OCI-LY7 (cell line): ENCODE measurements at regions not wholly inside any gene's neighbourhood (a gene's known extent, or its start where the extent isn't known, plus 50 kb on each side); places are given as distances from the start of the nearest gene placed in this dataset.

Source experiments
- BruUV-seq: library from RNA; stranded (reverse); fragments of 400-500 nt; replicated peaks from 2 replicates; lab custom pipeline; 2021; lab: Mats Ljungman, UMichigan
- CTCF ChIA-PET: fragments of 300-600 bp; sonication (Branson Sonifier 250); formaldehyde crosslinking; loops from one replicate; lab custom pipeline; 2022; ENCODE audit warnings: antibody characterized with exemption; ENCODE audit not compliant: unreplicated experiment; lab: Charles Lee
- POLR2A ChIA-PET: fragments of 300-600 bp; sonication (Branson Sonifier 250); formaldehyde crosslinking; loops from one replicate; lab custom pipeline; 2022; ENCODE audit warnings: antibody characterized with exemption; lab: Charles Lee
- DNase-seq: peaks from one replicate; pipeline ENCODE4 v3.0.0-alpha.2; 2015; ENCODE audit warnings: low spot score
- H2AFZ ChIP-seq: fragments of 200-600 bp; sonication (generic), shearing (Covaris generic); 2 replicates; pipeline ENCODE4 v1.6.1; 2014; ENCODE audit warnings: mild to moderate bottlenecking, antibody characterized with exemption, low read length, moderate library complexity
- H3K27ac ChIP-seq: fragments of 200-600 bp; sonication (generic); 2 replicates; pipeline ENCODE4 v1.5.1; 2014; ENCODE audit warnings: mixed run types, low read depth, mild to moderate bottlenecking, moderate library complexity, low read length, inconsistent platforms; ENCODE audit not compliant: poor library complexity, severe bottlenecking
- H3K36me3 ChIP-seq: fragments of 200-600 bp; sonication (generic); 2 replicates; pipeline ENCODE4 v1.6.1; 2014; ENCODE audit warnings: mild to moderate bottlenecking, antibody characterized with exemption, low read length, moderate library complexity, mixed read lengths; ENCODE audit not compliant: insufficient read depth
- H3K4me1 ChIP-seq: fragments of 200-600 bp; sonication (generic); 2 replicates; pipeline ENCODE4 v1.5.1; 2014; ENCODE audit warnings: mild to moderate bottlenecking, low read length; ENCODE audit not compliant: insufficient read depth, poor library complexity, severe bottlenecking
- H3K4me2 ChIP-seq: fragments of 200-600 bp; sonication (generic); 2 replicates; pipeline ENCODE4 v1.6.1; 2014; ENCODE audit warnings: mild to moderate bottlenecking, low read length
- H3K4me3 ChIP-seq: fragments of 200-600 bp; sonication (generic); 2 replicates; pipeline ENCODE4 v1.5.1; 2014; ENCODE audit warnings: mild to moderate bottlenecking, low read depth, low read length; ENCODE audit not compliant: poor library complexity, severe bottlenecking
- H3K79me2 ChIP-seq: fragments of 200-600 bp; sonication (generic); 2 replicates; pipeline ENCODE4 v1.6.1; 2016; ENCODE audit warnings: low read depth, mild to moderate bottlenecking, low read length, moderate library complexity, mixed read lengths; ENCODE audit not compliant: insufficient read depth
- H3K9me2 ChIP-seq: fragments of 200-600 bp; sonication (generic); 2 replicates; pipeline ENCODE4 v1.6.1; 2016; ENCODE audit warnings: mild to moderate bottlenecking, low read length, mixed read lengths; ENCODE audit not compliant: insufficient read depth
- H3K9me3 ChIP-seq: fragments of 200-600 bp; sonication (generic); 2 replicates; pipeline ENCODE4 v1.6.1; 2014; ENCODE audit warnings: mild to moderate bottlenecking, mixed run types, low read length, mixed read lengths
- H4K20me1 ChIP-seq: fragments of 200-600 bp; sonication (generic); 2 replicates; pipeline ENCODE4 v1.6.1; 2014; ENCODE audit warnings: mild to moderate bottlenecking, antibody characterized with exemption, low read length, moderate library complexity, mixed read lengths; ENCODE audit not compliant: insufficient read depth
- EZH2phosphoT487 ChIP-seq: fragments of 200-600 bp; sonication (generic); IDR thresholded peaks from 2 replicates; pipeline ENCODE4 v1.6.1; 2018; ENCODE audit warnings: low read depth, borderline replicate concordance, mild to moderate bottlenecking, mixed run types, antibody characterized with exemption, low read length, moderate library complexity, mixed read lengths
- intact Hi-C: fragments of 100-400 bp; cut with micrococcal nuclease; formaldehyde crosslinking; loops from one replicate; pipeline ENCODE4 v1.10.0; 2022; ENCODE audit not compliant: unreplicated experiment
- TF ChIP-seq, protein P1 (sequence below): fragments of 200-600 bp; sonication (generic); conservative IDR thresholded peaks from 2 replicates; pipeline ENCODE4 v1.5.1; 2014; ENCODE audit warnings: mild to moderate bottlenecking, antibody characterized with exemption, low read length, moderate library complexity, mixed read lengths

DNA sequence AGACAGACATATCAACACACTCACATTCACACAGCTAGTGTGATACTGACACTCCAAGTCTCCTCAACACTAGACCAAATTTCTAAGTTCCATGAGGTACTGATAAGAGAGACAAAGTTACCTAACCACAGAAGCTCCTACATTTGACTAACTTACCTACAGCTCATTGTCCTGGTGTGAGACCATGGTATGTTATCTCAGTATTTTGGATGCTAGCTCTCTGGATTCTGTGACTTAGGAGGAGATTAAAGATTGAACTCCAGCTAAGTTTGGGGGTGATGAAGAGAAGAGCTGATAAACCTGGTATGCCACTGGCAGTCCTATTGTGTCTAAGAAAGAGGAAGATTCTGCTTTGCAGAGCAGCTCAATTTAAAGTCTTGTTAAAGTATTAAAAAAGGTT, 144.0 kb upstream of the MYRIP start:
- H3K9me3 ChIP-seq, result no peaks in the 10 kb centered on the region
- no peak overlapping the region for H3K4me2 ChIP-seq
- no peaks in the 10 kb centered on the region for H3K36me3 ChIP-seq
- H3K9me2 ChIP-seq, result no peaks in the 10 kb centered on the region
- intact Hi-C loops, result no loop called here
- POLR2A ChIA-PET, result no interaction called here
- no peaks in the 10 kb centered on the region for H3K79me2 ChIP-seq
- H2AFZ ChIP-seq, result no peak overlapping the region
- CTCF ChIA-PET, result no interaction called here
- H3K4me1 ChIP-seq, result no peaks in the 10 kb centered on the region
- H4K20me1 ChIP-seq, result no peaks in the 10 kb centered on the region
- no peak for DNase-seq
- no TSS peak for BruUV-seq
- H3K27ac ChIP-seq, result no peak overlapping the region
- no peak for TF ChIP-seq EZH2phosphoT487
- TF ChIP-seq, protein P1, sequence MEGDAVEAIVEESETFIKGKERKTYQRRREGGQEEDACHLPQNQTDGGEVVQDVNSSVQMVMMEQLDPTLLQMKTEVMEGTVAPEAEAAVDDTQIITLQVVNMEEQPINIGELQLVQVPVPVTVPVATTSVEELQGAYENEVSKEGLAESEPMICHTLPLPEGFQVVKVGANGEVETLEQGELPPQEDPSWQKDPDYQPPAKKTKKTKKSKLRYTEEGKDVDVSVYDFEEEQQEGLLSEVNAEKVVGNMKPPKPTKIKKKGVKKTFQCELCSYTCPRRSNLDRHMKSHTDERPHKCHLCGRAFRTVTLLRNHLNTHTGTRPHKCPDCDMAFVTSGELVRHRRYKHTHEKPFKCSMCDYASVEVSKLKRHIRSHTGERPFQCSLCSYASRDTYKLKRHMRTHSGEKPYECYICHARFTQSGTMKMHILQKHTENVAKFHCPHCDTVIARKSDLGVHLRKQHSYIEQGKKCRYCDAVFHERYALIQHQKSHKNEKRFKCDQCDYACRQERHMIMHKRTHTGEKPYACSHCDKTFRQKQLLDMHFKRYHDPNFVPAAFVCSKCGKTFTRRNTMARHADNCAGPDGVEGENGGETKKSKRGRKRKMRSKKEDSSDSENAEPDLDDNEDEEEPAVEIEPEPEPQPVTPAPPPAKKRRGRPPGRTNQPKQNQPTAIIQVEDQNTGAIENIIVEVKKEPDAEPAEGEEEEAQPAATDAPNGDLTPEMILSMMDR, result no peak
- no peak overlapping the region for H3K4me3 ChIP-seq

DNA sequence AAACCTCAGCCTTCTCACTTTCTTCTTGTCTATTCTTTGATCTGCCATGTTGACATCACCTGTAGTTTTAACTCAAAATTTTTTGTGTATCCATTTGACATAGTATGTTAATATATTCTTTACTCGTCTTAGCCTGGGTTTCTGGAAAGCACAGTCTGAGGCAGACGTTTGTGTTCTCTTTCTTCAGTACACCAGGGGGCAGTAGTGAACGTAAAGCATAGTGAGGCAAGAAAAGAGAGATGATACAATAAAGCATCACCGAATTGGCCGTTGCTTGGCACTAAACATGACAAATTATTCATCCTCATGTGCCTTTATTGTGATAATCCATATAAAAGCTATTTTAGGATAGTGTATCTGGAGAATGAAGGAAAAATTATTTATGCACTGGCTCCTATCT, 141.0 kb upstream of the MYRIP start:
- Histone ChIP-seq H3K27ac (no peak overlapping the region), H3K4me2 (no peak overlapping the region), H3K36me3 (no peaks in the 10 kb centered on the region), H3K9me2 (no peaks in the 10 kb centered on the region), H3K4me1 (no peaks in the 10 kb centered on the region), H3K79me2 (no peaks in the 10 kb centered on the region), H2AFZ (no peak overlapping the region), H3K9me3 (no peaks in the 10 kb centered on the region), H3K4me3 (no peak overlapping the region), H4K20me1 (no peaks in the 10 kb centered on the region)
- BruUV-seq, result no TSS peak
- intact Hi-C loops, result no loop called here
- POLR2A ChIA-PET, result no interaction called here
- CTCF ChIA-PET, result no interaction called here
- TF ChIP-seq, protein P1, result peak; percentile 88
- TF ChIP-seq EZH2phosphoT487, result no peak
- DNase-seq, result peak; percentile 40

DNA sequence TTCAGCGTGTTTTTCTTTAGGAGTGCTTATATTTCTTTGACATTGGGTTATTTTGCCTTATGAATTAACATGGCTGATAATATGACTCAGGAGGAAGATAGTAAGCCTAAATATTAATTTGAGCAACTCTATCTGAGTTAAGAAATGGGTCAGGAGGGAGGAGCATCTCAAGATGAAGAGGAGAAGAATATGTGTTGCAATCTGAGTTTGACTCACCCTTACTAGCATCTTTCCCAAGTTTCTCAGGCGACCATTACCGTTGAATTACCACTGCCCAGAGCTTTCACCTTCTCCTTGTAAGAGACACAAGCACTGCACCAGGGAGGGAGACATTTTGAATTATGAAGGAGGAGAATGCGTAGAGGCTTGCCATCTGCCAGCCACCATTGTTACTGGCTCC, 138.3 kb upstream of the MYRIP start:
- Histone ChIP-seq H4K20me1 (no peaks in the 10 kb centered on the region), H3K36me3 (no peaks in the 10 kb centered on the region), H3K9me2 (no peaks in the 10 kb centered on the region), H3K4me1 (no peaks in the 10 kb centered on the region), H2AFZ (no peak overlapping the region), H3K4me2 (no peak overlapping the region), H3K27ac (no peak overlapping the region), H3K4me3 (no peak overlapping the region), H3K9me3 (no peaks in the 10 kb centered on the region), H3K79me2 (no peaks in the 10 kb centered on the region)
- no TSS peak for BruUV-seq
- ChIA-PET CTCF (no interaction called here), POLR2A (no interaction called here)
- intact Hi-C loops, result no loop called here
- DNase-seq, result no peak
- no peak for TF ChIP-seq EZH2phosphoT487
- TF ChIP-seq, protein P1, result no peak
